H54 (cell line): ENCODE measurements at regions not wholly inside any gene's neighbourhood (a gene's known extent, or its start where the extent isn't known, plus 50 kb on each side); places are given as distances from the start of the nearest gene placed in this dataset.
"Not testable (repeated sequence)": the region's sequence is repeated elsewhere in the genome, so short reads cannot be mapped to it uniquely, and the experiment has no call there.

Experiments
- DNase-seq: peaks from one replicate; pipeline ENCODE4 v3.0.0; 2011; ENCODE audit warnings: low spot score, mixed read lengths; ENCODE audit not compliant: insufficient read length
- FAIRE-seq: peaks from 3 replicates; lab custom pipeline; 2011; peaks lifted over from hg19 to GRCh38; lab: Jason Lieb, UNC
- POLR2A ChIP-seq: IDR thresholded peaks from 2 replicates; pipeline ENCODE4 v1.6.1; 2011; ENCODE audit warnings: low read depth, mild to moderate bottlenecking, low read length

DNA sequence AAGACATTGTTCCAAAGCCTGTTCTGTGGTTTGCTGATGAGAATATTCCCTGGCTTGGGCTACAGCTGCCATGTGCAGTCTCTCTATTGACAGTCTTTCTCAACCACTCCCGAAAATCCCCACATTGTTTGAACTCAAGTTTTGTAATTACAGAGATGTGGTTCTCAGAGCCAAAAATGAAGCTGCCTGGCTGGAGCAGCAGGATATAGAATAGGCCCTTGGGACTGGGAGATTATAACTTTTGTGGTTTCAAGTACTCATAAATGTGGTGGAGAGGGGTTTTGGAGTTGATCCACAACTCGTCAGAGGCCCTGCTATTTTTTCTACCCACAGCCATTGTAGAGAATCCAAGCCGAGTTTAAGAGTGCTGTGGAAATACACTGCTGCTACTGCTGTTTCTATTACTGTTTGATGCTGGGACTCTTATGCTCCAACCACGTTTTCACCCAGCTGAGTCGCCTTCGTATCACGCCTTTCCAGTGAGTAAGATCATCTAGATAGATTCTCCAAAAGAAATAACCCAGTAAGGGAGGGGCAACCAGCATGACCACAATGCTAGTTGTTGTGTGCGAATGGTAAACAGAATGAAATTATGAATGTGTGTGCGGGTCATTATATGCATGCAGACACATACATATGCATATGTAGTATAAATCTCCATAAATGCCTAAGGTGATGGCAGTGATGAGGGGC lies 57.1 kb upstream of the ATXN3L start:
- DNase-seq, result no peak

DNA sequence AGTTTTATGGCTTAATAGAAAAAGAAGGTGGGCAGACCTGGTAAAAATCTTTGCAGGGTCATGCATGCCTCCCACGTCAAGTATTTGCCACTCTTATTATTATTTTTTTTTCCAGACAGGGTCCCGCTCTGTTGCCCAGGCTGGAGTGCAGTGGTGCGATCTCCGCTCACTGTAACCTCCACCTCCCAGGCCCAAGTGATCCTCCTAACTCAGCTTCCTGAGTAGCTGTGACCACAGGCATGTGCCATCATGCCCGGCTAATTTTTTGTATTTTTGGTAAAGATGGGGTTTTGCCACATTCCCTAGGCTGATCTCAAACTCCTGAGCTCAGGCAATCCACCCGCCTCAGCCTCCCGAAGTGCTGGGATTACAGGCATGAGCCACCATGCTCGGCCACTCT lies 55.7 kb upstream of the ATXN3L start:
- not testable (repeated sequence) for FAIRE-seq

More for the DNA sequence above, 57.1 kb upstream of the ATXN3L start:
- TF ChIP-seq POLR2A, result no peak
- no peak for FAIRE-seq

DNA sequence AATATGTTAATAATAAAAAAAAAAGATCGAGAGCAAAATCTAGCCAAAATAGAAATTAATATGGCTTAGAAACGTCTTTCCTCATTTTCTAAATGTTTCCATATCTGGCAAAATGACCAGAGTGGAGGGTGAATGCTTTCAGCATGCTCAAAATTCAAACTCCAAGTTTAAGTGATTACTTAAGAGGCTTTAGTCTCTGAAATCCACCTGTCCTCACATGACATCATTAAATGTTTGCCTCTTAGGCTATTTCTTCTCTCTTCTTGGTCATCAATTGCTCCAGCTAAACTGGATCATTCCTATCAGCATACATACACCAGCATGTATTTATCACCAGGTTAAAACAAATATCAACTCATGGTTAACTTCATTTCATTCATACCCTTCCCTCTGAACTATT lies 54.5 kb upstream of the ATXN3L start:
- DNase-seq (no peak), FAIRE-seq (no peak)
- TF ChIP-seq POLR2A, result no peak

More for the DNA sequence above, 55.7 kb upstream of the ATXN3L start:
- not testable (repeated sequence) for DNase-seq

DNA sequence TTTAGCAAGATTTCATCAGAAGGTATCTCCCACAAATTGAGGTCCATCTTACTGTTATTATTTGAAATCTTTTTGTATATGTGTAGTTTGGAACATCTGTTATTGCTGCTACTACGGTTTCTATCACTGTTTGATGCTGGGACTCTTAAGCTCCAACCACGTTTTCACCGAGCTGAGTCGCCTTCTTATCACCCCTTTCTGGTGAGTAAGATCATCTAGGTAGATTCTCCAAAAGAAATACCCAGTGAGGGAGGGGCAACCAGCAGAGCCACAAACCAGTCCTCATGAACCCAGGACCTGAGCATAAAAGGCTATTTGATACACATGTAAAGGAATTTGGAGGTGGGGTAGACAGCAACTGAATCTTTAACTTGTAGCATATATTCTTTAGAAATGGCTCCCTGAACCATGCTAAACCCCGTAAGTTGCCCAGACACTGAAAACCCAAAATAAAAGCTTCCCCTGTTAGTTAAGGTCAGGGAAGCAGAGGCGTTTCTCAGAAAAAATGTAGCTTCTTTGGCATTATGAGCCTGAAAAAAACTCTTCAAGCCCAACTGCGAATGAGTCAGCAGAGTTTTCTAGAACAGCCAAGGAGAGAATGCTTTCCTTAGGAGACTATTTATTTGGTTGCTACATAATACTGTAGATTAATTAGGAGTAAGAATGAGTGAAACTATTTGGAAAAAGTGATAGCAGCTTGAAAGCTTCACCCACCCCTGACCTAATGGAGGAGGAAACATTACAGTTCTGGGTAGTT lies 53.8 kb upstream of the ATXN3L start:
- no peak for FAIRE-seq
- DNase-seq, result no peak
- TF ChIP-seq POLR2A, result no peak

- DNase-seq (no peak), FAIRE-seq (no peak)
- no peak for TF ChIP-seq POLR2A
Measured at GRCh38 chrX:13373027-13373426, 53.2 kb upstream of the ATXN3L start.

DNA sequence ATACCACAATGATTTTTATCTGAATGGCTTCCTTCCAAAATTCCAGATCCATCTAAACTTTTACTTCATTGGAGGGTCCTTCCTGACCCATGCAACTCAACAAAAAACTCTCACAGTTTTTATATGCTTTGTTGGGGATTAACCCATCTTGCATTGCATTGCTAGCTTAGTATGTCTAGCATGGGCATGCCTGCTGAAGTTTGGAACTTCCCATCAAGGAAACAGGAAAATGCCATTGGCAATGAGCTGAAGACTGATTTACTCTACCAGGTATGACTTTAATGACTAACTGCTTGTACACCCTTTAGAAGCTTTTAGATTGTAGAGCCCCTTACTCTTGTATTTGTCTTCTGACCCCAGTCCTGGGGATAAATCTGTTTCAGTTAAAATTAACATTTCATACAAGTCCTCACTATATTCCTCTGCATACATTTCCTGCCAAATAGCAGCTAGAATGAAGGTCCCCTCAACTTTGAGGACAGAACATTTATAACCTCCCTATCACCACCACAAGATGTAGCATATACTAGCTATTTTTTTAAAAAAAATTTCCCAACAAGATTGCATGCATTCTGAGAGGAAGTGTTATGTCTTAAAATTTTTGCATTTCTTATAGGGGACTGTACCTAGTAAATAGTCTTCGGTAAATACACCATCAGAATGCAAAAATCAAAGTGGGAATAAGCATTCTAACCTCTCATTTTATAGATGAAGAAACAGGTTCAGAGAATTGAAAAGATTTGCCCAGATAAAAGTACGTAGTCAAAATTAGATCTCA lies 52.5 kb upstream of the ATXN3L start:
- TF ChIP-seq POLR2A, result no peak
- no peak for FAIRE-seq
- no peak for DNase-seq

- no peak for FAIRE-seq
- DNase-seq, result no peak
- no peak for TF ChIP-seq POLR2A
Measured at GRCh38 chrX:13371186-13371585, 51.3 kb upstream of the ATXN3L start.

- no peak for TF ChIP-seq POLR2A
- FAIRE-seq, result no peak
Measured at GRCh38 chrX:13370713-13371112, 50.9 kb upstream of the ATXN3L start.

More at GRCh38 chrX:13370713-13371112, 50.9 kb upstream of the ATXN3L start:
- DNase-seq, result no peak
